ENCODE measurements at regions not wholly inside any gene's neighbourhood (a gene's known extent, or its start where the extent isn't known, plus 50 kb on each side); places are given as distances from the start of the nearest gene placed in this dataset.
"Not testable (repeated sequence)": the region's sequence is repeated elsewhere in the genome, so short reads cannot be mapped to it uniquely, and the experiment has no call there.

GRCh38 chr16:29355339-29356059 lies 51.0 kb downstream of the NPIPB11 start:
- H3K4me1 ChIP-seq, DNase-seq, H3K27ac ChIP-seq, H3K4me3 ChIP-seq, H3K9me3 ChIP-seq, H3K27me3 ChIP-seq, H3K36me3 ChIP-seq: not testable (repeated sequence)

- not testable (repeated sequence) for H3K9me3 ChIP-seq, DNase-seq, H3K27me3 ChIP-seq, H3K36me3 ChIP-seq, H3K4me1 ChIP-seq, H3K4me3 ChIP-seq, H3K27ac ChIP-seq
Measured at GRCh38 chr16:29354449-29354848, 52.1 kb downstream of the NPIPB11 start.

DNA sequence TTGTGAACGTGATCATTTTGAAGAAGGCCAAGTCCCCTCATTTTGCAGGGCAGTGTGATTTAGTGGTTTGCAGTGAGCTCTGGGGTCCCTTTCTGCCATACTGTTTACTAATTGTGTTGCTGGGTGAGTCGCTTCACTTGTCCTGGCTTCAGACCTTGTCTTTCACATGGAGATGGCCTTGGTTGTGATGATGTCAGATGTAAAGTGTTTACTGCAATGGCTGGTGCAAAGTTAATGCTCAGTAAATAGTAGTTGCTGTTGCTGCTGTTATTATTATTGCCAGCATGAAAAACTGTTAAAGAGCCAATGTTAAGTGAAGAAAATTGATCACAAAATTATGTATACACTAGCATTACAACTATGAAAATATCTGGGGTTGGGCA lies 53.9 kb downstream of the NPIPB11 start:
- H3K9me3 ChIP-seq, H3K4me3 ChIP-seq, H3K4me1 ChIP-seq, H3K27ac ChIP-seq, H3K36me3 ChIP-seq, DNase-seq, H3K27me3 ChIP-seq: not testable (repeated sequence)

- not testable (repeated sequence) for H3K36me3 ChIP-seq, H3K4me1 ChIP-seq, DNase-seq, H3K4me3 ChIP-seq, H3K9me3 ChIP-seq, H3K27me3 ChIP-seq, H3K27ac ChIP-seq
Measured at GRCh38 chr16:29351970-29352616, 54.4 kb downstream of the NPIPB11 start.

DNA sequence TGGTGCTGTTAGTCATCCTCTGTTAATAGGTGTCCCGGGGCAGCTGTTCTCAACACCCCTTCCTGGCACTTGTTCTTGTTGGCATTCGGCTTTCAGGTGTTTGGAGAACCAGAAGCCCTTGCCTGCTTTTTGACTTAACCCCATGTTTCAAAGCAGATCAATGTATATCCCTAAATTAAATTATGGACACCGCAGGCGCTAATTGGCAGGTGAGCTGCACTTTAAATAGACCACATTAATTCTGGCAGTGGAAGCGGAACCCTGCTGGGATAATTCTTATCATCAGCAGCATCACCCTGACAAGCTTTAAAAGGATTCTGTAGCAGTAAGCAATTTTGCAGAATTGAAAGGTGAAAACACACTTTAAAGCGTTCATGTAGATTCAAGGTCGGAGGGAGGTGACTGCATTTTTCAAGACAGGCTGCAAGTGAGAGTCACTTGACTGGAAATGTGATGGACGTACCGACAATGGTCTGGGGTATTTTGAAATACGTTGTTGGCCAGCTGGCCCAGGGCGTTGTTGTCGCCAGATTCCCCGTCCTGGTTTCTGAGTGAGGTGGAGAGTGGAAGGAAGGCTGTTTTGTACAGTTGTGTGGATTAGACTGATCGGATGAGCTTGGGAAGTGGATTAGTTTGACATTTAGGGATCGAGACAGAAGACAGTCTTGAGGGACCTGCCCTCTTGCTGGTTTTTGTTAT lies 55.1 kb downstream of the NPIPB11 start:
- H3K27ac ChIP-seq, H3K4me1 ChIP-seq, H3K36me3 ChIP-seq, H3K27me3 ChIP-seq, DNase-seq, H3K9me3 ChIP-seq, H3K4me3 ChIP-seq: not testable (repeated sequence)

GRCh38 chr16:29349966-29350365 lies 56.5 kb downstream of the NPIPB11 start:
- H3K27me3 ChIP-seq, H3K4me3 ChIP-seq, H3K36me3 ChIP-seq, H3K9me3 ChIP-seq, H3K27ac ChIP-seq, H3K4me1 ChIP-seq: not testable (repeated sequence)
- DNase-seq: peak in 1 of 3 donors; percentile 55

- H3K27me3 ChIP-seq, H3K4me3 ChIP-seq, H3K4me1 ChIP-seq, H3K36me3 ChIP-seq, H3K27ac ChIP-seq, DNase-seq, H3K9me3 ChIP-seq: not testable (repeated sequence)
Measured at GRCh38 chr16:29348748-29349147, 57.8 kb downstream of the NPIPB11 start.

DNA sequence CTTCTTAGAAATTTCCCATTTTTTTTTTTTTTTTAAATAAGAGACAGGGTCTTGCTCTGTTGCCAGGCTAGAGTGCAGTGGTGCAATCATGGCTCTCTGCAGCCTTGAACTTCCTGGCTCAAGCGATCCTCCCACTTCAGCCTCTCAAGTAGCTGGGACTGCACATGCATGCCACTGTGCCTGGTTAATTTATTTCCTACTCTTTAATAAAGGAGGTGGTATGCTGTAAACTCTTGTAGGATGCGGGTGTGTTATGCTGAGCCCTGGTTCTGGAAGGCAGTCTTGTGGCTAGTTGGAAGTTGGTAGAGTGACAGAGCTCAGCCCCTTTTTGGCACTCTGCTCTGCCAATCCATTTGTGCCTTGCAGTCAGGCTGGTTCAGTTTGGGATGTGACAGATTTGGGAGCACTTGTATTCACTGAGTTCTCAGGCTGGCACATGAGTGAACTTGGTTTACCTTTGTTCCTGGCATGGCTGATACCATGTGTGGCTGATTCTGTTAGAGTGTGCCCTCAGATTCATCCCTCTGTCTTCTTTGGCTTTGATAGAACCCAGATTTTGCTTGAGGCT lies 58.3 kb downstream of the NPIPB11 start:
- H3K4me1 ChIP-seq, H3K27ac ChIP-seq, H3K4me3 ChIP-seq, DNase-seq, H3K36me3 ChIP-seq, H3K27me3 ChIP-seq, H3K9me3 ChIP-seq: not testable (repeated sequence)

DNA sequence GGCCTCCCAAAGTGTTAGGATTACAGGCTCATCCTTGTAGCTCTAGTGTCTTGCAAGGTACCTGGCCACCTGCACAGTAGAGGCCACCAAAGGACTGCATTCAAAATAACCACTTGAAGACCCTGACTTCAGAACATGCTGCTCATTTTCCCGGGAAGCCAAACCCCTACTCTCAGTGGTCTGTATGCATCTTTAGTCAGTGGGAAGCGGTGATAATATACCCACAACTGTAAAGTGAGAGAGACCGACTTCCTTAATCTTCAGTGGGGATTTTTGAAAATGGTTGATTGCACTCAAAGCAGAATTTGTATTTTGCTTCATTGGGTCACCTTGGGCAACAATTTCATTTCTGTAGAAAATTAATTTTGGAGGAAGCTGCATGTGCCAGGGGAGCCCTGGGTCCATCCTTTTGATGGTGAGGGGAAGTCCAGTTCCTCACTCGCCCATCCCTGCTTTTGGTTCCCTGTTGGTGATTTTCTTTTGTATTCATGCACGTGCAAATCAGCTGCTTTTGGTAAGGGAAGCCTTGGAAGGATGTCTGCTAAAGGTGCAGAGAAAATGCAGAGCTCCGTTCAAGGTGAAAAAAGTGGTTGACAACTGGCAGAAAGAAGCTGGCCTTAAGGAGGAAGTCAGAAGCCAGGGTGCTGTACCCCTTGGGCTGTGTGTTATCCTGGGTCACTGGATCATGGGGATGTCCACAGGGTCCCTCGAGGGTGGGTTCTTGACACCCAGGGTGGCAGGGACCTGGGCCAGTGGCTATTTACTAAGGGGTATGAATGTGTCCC lies 59.5 kb downstream of the NPIPB11 start:
- H3K27ac ChIP-seq: peak overlapping the region in 1 of 4 donors; percentile 65
- not testable (repeated sequence) for H3K4me1 ChIP-seq

DNA sequence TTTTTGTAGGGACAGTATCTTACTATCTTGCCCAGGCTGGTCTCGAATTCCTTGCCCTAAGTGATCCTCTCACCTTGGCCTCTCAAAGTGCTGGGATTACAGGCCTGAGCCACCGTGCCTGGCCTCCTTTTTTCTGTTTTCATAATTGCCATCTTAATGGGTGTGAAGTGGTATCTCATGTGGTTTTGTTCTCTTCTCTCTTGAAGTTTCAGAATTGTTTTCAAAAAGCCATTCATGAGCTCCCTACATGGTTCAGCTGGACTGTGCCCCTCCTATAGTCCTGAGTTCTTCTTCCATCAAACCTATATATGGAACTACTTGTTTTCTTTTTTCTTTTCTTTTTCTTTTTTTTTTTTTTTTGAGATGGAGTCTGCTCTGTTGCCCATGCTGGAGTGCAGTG lies 60.3 kb downstream of the NPIPB11 start:
- H3K27ac ChIP-seq, H3K9me3 ChIP-seq, H3K4me1 ChIP-seq, H3K27me3 ChIP-seq, H3K4me3 ChIP-seq, DNase-seq, H3K36me3 ChIP-seq: not testable (repeated sequence)

More for the DNA sequence above, 59.5 kb downstream of the NPIPB11 start:
- H3K4me3 ChIP-seq, H3K27me3 ChIP-seq, H3K36me3 ChIP-seq, H3K9me3 ChIP-seq: not testable (repeated sequence)
- peak in 1 of 3 donors; percentile 35 for DNase-seq

- not testable (repeated sequence) for H3K4me1 ChIP-seq, H3K27ac ChIP-seq, DNase-seq, H3K27me3 ChIP-seq, H3K36me3 ChIP-seq, H3K9me3 ChIP-seq, H3K4me3 ChIP-seq
Measured at GRCh38 chr16:29342937-29343336, 63.6 kb downstream of the NPIPB11 start.

GRCh38 chr16:29340779-29341438 lies 65.6 kb downstream of the NPIPB11 start:
- not testable (repeated sequence) for H3K4me3 ChIP-seq

GRCh38 chr16:29340235-29340634 lies 66.3 kb downstream of the NPIPB11 start:
- H3K36me3 ChIP-seq, DNase-seq, H3K9me3 ChIP-seq, H3K4me1 ChIP-seq, H3K27me3 ChIP-seq, H3K4me3 ChIP-seq: not testable (repeated sequence)
- peak overlapping the region in 2 of 4 donors; percentile 19 to 72 for H3K27ac ChIP-seq

More at GRCh38 chr16:29340779-29341438, 65.6 kb downstream of the NPIPB11 start:
- H3K9me3 ChIP-seq, H3K27me3 ChIP-seq, H3K27ac ChIP-seq, DNase-seq, H3K4me1 ChIP-seq, H3K36me3 ChIP-seq: not testable (repeated sequence)
